ENCODE measurements at regions not wholly inside any gene's neighbourhood (a gene's known extent, or its start where the extent isn't known, plus 50 kb on each side); places are given as distances from the start of the nearest gene placed in this dataset.

DNA sequence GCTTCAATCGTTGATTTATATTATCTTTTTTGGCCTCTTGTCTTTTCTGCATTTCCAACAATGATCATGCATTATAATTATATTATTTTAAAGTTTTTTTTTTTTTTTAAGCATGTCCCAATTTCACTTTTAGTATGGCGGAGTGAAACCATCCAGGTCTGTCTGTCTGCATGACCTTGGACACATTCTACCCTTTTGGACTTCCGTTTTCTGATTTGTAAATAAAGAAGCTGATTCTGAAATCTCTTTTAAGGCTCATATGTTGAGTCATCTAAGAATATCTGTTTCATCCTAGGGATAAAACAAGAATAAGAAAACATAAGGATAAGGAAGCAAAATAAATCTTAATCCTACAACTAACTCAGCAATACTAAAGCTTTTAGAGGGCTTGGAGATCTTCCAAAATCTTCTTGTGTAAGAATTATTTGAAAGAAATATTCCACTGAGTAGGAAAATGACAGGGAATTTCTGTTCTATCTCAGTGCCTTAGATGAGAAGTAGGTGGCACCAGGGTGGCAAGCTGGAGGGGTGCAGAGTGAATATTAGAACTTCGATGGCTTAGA is 195.7 kb upstream of the TOX3 start:
- ChIA-PET POLR2A (no interaction called here), CTCF (no interaction called here), RAD21 (ENCODE audit: low non-redundant PET in 1 of 2, low total read pairs in 2 of 2, uncharacterized antibody in 2 of 2, unreplicated experiment in 2 of 2) (no interaction called here)
- no peak overlapping the region for H3K27ac ChIP-seq (ENCODE audit: low read depth, low read length)
- H3K9ac ChIP-seq (ENCODE audit: low read length), result no peak overlapping the region
- no peak overlapping the region for H3K4me3 ChIP-seq (replicated peaks in 1 of 2; ENCODE audit: low read depth in 1 of 2, low read length in 2 of 2)
- DNase-seq (ENCODE audit: low read depth, low spot score) (no peak), ATAC-seq (no peak)
- H3K4me2 ChIP-seq (ENCODE audit: low read length), result no peak overlapping the region
- H3K4me1 ChIP-seq (ENCODE audit: control insufficient read depth in 1 of 2, insufficient read depth in 2 of 2, low read length in 2 of 2), result no peaks in the 10 kb centered on the region
- no peaks in the 10 kb centered on the region for H3K36me3 ChIP-seq (ENCODE audit: control insufficient read depth in 1 of 2, insufficient read depth in 2 of 2, low read length in 2 of 2)
- no peak overlapping the region for H2AFZ ChIP-seq (ENCODE audit: low read depth, low read length, poor library complexity, severe bottlenecking)
- no TSS peak for BruUV-seq (replicated peaks)
- H3K79me2 ChIP-seq (ENCODE audit: insufficient read depth, low read length), result no peaks in the 10 kb centered on the region
- intact Hi-C loops (cut with micrococcal nuclease), result no loop called here
- no peak for TF ChIP-seq SRF (IDR thresholded peaks at IDR 0.05; ENCODE audit: low read depth)
- TF ChIP-seq, protein P1, sequence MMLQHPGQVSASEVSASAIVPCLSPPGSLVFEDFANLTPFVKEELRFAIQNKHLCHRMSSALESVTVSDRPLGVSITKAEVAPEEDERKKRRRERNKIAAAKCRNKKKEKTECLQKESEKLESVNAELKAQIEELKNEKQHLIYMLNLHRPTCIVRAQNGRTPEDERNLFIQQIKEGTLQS (IDR thresholded peaks at IDR 0.05), result no peak
- no peak for TF ChIP-seq ELF1 (IDR thresholded peaks at IDR 0.05; ENCODE audit: borderline replicate concordance, low read depth)
- TF ChIP-seq ZNF274 (IDR thresholded peaks at IDR 0.05; ENCODE audit: low read depth, low read length), result no peak
- no peak for TF ChIP-seq JUND (IDR thresholded peaks at IDR 0.05)
- no peak for TF ChIP-seq CEBPB (IDR thresholded peaks at IDR 0.05; ENCODE audit: low read depth)
- no peaks in the 10 kb centered on the region for H3K9me3 ChIP-seq (ENCODE audit: control insufficient read depth in 1 of 2, insufficient read depth in 1 of 2, low read depth in 1 of 2, low read length in 2 of 2)
- no peaks in the 10 kb centered on the region for H3K9me2 ChIP-seq (ENCODE audit: insufficient read depth)
- H4K20me1 ChIP-seq (ENCODE audit: insufficient read depth), result no peaks in the 10 kb centered on the region
- H3K27me3 ChIP-seq (ENCODE audit: insufficient read depth, low read length), result no peaks in the 10 kb centered on the region; the same call in 1 of the 2 replicates

DNA sequence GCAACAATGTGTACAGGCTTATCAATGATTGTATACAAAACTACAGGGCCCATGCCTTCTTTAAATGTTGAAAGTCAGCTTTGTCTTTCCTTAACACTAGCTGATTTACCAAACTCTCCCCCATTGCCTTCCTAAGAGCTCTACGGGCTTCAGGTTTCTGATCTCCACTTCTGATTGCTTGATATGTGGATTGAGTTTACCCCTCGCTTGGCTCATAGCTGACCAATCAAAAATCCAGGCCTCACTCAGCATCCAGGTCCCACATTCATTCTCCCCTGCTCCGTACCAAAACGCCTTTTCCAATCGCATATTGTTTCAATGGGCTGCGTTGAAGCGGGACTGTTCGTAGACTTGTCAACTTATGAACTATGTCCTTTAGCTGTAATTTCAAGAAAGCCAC is 195.1 kb upstream of the TOX3 start:
- no TSS peak for BruUV-seq (replicated peaks)
- H4K20me1 ChIP-seq (ENCODE audit: insufficient read depth), result no peaks in the 10 kb centered on the region
- H3K36me3 ChIP-seq (ENCODE audit: control insufficient read depth in 1 of 2, insufficient read depth in 2 of 2, low read length in 2 of 2), result no peaks in the 10 kb centered on the region
- ChIA-PET CTCF (no interaction called here), POLR2A (no interaction called here), RAD21 (ENCODE audit: low non-redundant PET in 1 of 2, low total read pairs in 2 of 2, uncharacterized antibody in 2 of 2, unreplicated experiment in 2 of 2) (no interaction called here)
- intact Hi-C loops (cut with micrococcal nuclease), result no loop called here
- H3K4me1 ChIP-seq (ENCODE audit: control insufficient read depth in 1 of 2, insufficient read depth in 2 of 2, low read length in 2 of 2), result no peaks in the 10 kb centered on the region
- DNase-seq (ENCODE audit: low read depth, low spot score) (no peak), ATAC-seq (no peak)
- H3K9me3 ChIP-seq (ENCODE audit: control insufficient read depth in 1 of 2, insufficient read depth in 1 of 2, low read depth in 1 of 2, low read length in 2 of 2), result no peaks in the 10 kb centered on the region
- no peak overlapping the region for H3K9ac ChIP-seq (ENCODE audit: low read length)
- H3K27ac ChIP-seq (ENCODE audit: low read depth, low read length), result no peak overlapping the region
- no peak overlapping the region for H3K4me3 ChIP-seq (replicated peaks in 1 of 2; ENCODE audit: low read depth in 1 of 2, low read length in 2 of 2)
- no peaks in the 10 kb centered on the region; the same call in 1 of the 2 replicates for H3K27me3 ChIP-seq (ENCODE audit: insufficient read depth, low read length)
- H2AFZ ChIP-seq (ENCODE audit: low read depth, low read length, poor library complexity, severe bottlenecking), result no peak overlapping the region
- no peaks in the 10 kb centered on the region for H3K9me2 ChIP-seq (ENCODE audit: insufficient read depth)
- no peaks in the 10 kb centered on the region for H3K79me2 ChIP-seq (ENCODE audit: insufficient read depth, low read length)
- H3K4me2 ChIP-seq (ENCODE audit: low read length), result no peak overlapping the region
- TF ChIP-seq, protein P2, sequence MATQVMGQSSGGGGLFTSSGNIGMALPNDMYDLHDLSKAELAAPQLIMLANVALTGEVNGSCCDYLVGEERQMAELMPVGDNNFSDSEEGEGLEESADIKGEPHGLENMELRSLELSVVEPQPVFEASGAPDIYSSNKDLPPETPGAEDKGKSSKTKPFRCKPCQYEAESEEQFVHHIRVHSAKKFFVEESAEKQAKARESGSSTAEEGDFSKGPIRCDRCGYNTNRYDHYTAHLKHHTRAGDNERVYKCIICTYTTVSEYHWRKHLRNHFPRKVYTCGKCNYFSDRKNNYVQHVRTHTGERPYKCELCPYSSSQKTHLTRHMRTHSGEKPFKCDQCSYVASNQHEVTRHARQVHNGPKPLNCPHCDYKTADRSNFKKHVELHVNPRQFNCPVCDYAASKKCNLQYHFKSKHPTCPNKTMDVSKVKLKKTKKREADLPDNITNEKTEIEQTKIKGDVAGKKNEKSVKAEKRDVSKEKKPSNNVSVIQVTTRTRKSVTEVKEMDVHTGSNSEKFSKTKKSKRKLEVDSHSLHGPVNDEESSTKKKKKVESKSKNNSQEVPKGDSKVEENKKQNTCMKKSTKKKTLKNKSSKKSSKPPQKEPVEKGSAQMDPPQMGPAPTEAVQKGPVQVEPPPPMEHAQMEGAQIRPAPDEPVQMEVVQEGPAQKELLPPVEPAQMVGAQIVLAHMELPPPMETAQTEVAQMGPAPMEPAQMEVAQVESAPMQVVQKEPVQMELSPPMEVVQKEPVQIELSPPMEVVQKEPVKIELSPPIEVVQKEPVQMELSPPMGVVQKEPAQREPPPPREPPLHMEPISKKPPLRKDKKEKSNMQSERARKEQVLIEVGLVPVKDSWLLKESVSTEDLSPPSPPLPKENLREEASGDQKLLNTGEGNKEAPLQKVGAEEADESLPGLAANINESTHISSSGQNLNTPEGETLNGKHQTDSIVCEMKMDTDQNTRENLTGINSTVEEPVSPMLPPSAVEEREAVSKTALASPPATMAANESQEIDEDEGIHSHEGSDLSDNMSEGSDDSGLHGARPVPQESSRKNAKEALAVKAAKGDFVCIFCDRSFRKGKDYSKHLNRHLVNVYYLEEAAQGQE (IDR thresholded peaks at IDR 0.05; ENCODE audit: low read depth), result no peak
- no peak for TF ChIP-seq ZFX (IDR thresholded peaks at IDR 0.05)
- no peak for TF ChIP-seq POLR2AphosphoS5 (IDR thresholded peaks at IDR 0.05; ENCODE audit: low read depth, low read length)
- TF ChIP-seq TCF7L2 (IDR thresholded peaks at IDR 0.05; ENCODE audit: borderline replicate concordance, extremely low read depth, insufficient read depth, insufficient read length), result no peak
- no peak for TF ChIP-seq CEBPB (IDR thresholded peaks at IDR 0.05; ENCODE audit: low read depth)
- TF ChIP-seq SIN3A (IDR thresholded peaks at IDR 0.05; ENCODE audit: low read depth), result no peak
- TF ChIP-seq, protein P3, sequence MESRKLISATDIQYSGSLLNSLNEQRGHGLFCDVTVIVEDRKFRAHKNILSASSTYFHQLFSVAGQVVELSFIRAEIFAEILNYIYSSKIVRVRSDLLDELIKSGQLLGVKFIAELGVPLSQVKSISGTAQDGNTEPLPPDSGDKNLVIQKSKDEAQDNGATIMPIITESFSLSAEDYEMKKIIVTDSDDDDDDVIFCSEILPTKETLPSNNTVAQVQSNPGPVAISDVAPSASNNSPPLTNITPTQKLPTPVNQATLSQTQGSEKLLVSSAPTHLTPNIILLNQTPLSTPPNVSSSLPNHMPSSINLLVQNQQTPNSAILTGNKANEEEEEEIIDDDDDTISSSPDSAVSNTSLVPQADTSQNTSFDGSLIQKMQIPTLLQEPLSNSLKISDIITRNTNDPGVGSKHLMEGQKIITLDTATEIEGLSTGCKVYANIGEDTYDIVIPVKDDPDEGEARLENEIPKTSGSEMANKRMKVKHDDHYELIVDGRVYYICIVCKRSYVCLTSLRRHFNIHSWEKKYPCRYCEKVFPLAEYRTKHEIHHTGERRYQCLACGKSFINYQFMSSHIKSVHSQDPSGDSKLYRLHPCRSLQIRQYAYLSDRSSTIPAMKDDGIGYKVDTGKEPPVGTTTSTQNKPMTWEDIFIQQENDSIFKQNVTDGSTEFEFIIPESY (IDR thresholded peaks at IDR 0.05; ENCODE audit: extremely low read depth, insufficient replicate concordance, low read length), result no peak
- TF ChIP-seq, protein P4, sequence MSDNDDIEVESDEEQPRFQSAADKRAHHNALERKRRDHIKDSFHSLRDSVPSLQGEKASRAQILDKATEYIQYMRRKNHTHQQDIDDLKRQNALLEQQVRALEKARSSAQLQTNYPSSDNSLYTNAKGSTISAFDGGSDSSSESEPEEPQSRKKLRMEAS (IDR thresholded peaks at IDR 0.05), result no peak
- TF ChIP-seq ZNF274 (IDR thresholded peaks at IDR 0.05; ENCODE audit: low read depth, low read length), result no peak
- TF ChIP-seq, protein P1 (IDR thresholded peaks at IDR 0.05), result no peak
- no peak for TF ChIP-seq EGR1 (IDR thresholded peaks at IDR 0.05; ENCODE audit: low read depth)
- TF ChIP-seq JUND (IDR thresholded peaks at IDR 0.05), result no peak
- no peak for TF ChIP-seq SP1 (IDR thresholded peaks at IDR 0.05; ENCODE audit: low read depth)
- TF ChIP-seq ELF1 (IDR thresholded peaks at IDR 0.05; ENCODE audit: borderline replicate concordance, low read depth), result no peak

All from HCT116 (cell line).